H1 (cell line): ENCODE measurements at regions not wholly inside any gene's neighbourhood (a gene's known extent, or its start where the extent isn't known, plus 50 kb on each side); places are given as distances from the start of the nearest gene placed in this dataset.

ENCODE experiments used
- CTCF ChIA-PET: fragments of 300-600 bp; sonication (Branson Sonifier 250); formaldehyde crosslinking; loops from one replicate; lab custom pipeline; 2021; ENCODE audit not compliant: partially characterized antibody; lab: Charles Lee
- POLR2A ChIA-PET: fragments of 300-600 bp; sonication (Branson Sonifier 250); formaldehyde crosslinking; loops from one replicate; lab custom pipeline; 2021; ENCODE audit warnings: inconsistent platforms; ENCODE audit not compliant: partially characterized antibody; lab: Charles Lee
- DNase-seq, 2 experiments: peaks; one replicate each; pipeline versions ENCODE4 v3.0.0 to v3.0.0-alpha.2; 2010 to 2022; ENCODE audit warnings: low spot score in 2 of 2, low read depth in 1 of 2, mixed read lengths in 1 of 2
- FAIRE-seq: peaks from 2 replicates; lab custom pipeline; 2011; peaks lifted over from hg19 to GRCh38; lab: Jason Lieb, UNC
- H2AFZ ChIP-seq: 2 replicates; pipeline ENCODE4 v1.8.1; 2012; ENCODE audit warnings: low read length, inconsistent platforms
- H2AK5ac ChIP-seq: 2 replicates; pipeline ENCODE4 v1.6.1; 2013; ENCODE audit warnings: low read depth, low read length
- H2BK120ac ChIP-seq: replicated peaks from 2 replicates; pipeline ENCODE3; 2013; ENCODE audit warnings: low read depth, low read length, inconsistent platforms
- H2BK12ac ChIP-seq: 2 replicates; pipeline ENCODE4 v1.6.1; 2013; ENCODE audit warnings: low read depth, low read length
- H2BK15ac ChIP-seq: 2 replicates; pipeline ENCODE4 v1.6.1; 2013; ENCODE audit warnings: low read length
- H2BK20ac ChIP-seq: 2 replicates; pipeline ENCODE4 v1.6.1; 2013; ENCODE audit warnings: low read length
- H2BK5ac ChIP-seq: 2 replicates; pipeline ENCODE4 v1.6.1; 2013; ENCODE audit warnings: low read depth, low read length
- H3K14ac ChIP-seq: 2 replicates; pipeline ENCODE4 v1.6.1; 2013; ENCODE audit warnings: inconsistent platforms; ENCODE audit not compliant: insufficient read length
- H3K18ac ChIP-seq: 2 replicates; pipeline ENCODE4 v1.6.1; 2013; ENCODE audit warnings: low read length; ENCODE audit errors: extremely low read depth
- H3K23ac ChIP-seq: 2 replicates; pipeline ENCODE4 v1.6.1; 2013; ENCODE audit warnings: inconsistent platforms; ENCODE audit not compliant: insufficient read length
- H3K23me2 ChIP-seq: 2 replicates; pipeline ENCODE4 v1.6.1; 2013; ENCODE audit warnings: low read depth, low read length
- H3K27ac ChIP-seq: 2 replicates; pipeline ENCODE4 v1.6.1; 2011; ENCODE audit warnings: low read depth, low read length, inconsistent platforms
- H3K27me3 ChIP-seq, 4 experiments: replicated peaks in 1 of 4; 1 replicate in 1 of 4; 2 replicates in 3 of 4; pipeline versions ENCODE4 v1.6.1 to v1.8.1; 2011 to 2013; ENCODE audit warnings: low read length in 3 of 4, mild to moderate bottlenecking in 3 of 4, inconsistent platforms in 2 of 4, mixed read lengths in 2 of 4, moderate library complexity in 1 of 4; ENCODE audit not compliant: control insufficient read depth in 3 of 4, insufficient read depth in 3 of 4; ENCODE audit errors: extremely low read depth in 1 of 4
- H3K36me3 ChIP-seq, 4 experiments: 2 replicates each; pipeline versions ENCODE4 v1.6.1 to v1.8.1; 2011 to 2013; ENCODE audit warnings: mild to moderate bottlenecking in 4 of 4, low read length in 3 of 4, moderate library complexity in 2 of 4, control low read depth in 1 of 4, inconsistent platforms in 1 of 4; ENCODE audit not compliant: insufficient read depth in 4 of 4, control insufficient read depth in 2 of 4
- H3K4ac ChIP-seq: replicated peaks from 2 replicates; pipeline ENCODE3; 2013; ENCODE audit warnings: low read length, low read depth, mixed read lengths, inconsistent platforms; ENCODE audit not compliant: insufficient read length
- H3K4me1 ChIP-seq, 4 experiments: replicated peaks in 1 of 4; 1 replicate in 1 of 4; 2 replicates in 3 of 4; pipeline versions ENCODE4 v1.6.1 to v1.8.1; 2011 to 2013; ENCODE audit warnings: low read length in 3 of 4, inconsistent platforms in 2 of 4, mixed read lengths in 1 of 4; ENCODE audit not compliant: insufficient read depth in 4 of 4, control insufficient read depth in 3 of 4
- H3K4me2 ChIP-seq, 2 experiments: 2 replicates each; pipeline versions ENCODE4 v1.6.1 to v1.8.1; 2011 to 2013; ENCODE audit warnings: low read depth in 2 of 2, low read length in 2 of 2, control low read depth in 1 of 2, inconsistent platforms in 1 of 2, mild to moderate bottlenecking in 1 of 2; ENCODE audit not compliant: insufficient read depth in 1 of 2
- H3K4me3 ChIP-seq, 4 experiments: fragments of 200-600, 300-600 bp in 1 of 4; sonication (generic), shearing (Covaris generic), sonication (Bioruptor Twin) in 1 of 4; 2 replicates each; pipeline versions ENCODE4 v1.5.1 to v1.8.1; 2011 to 2016; ENCODE audit warnings: low read length in 4 of 4, low read depth in 3 of 4, control low read depth in 2 of 4, inconsistent platforms in 2 of 4, mild to moderate bottlenecking in 2 of 4, mixed read lengths in 1 of 4, moderate library complexity in 1 of 4; ENCODE audit not compliant: insufficient read depth in 2 of 4; ENCODE audit errors: extremely low read depth in 1 of 4
- H3K56ac ChIP-seq: replicated peaks from 2 replicates; pipeline ENCODE3; 2013; ENCODE audit warnings: low read depth, mild to moderate bottlenecking, mixed read lengths, low read length, inconsistent platforms; ENCODE audit not compliant: insufficient read length
- H3K79me1 ChIP-seq: 2 replicates; pipeline ENCODE4 v1.6.1; 2013; ENCODE audit warnings: low read depth, low read length, control low read depth
- H3K79me2 ChIP-seq, 2 experiments: 2 replicates each; pipeline versions ENCODE4 v1.6.1 to v1.8.1; 2012 to 2013; ENCODE audit warnings: low read length in 2 of 2, mild to moderate bottlenecking in 2 of 2, inconsistent platforms in 1 of 2; ENCODE audit not compliant: insufficient read depth in 2 of 2, control insufficient read depth in 1 of 2
- H3K9ac ChIP-seq, 4 experiments: replicated peaks in 1 of 4; 1 replicate in 1 of 4; 2 replicates in 3 of 4; pipeline versions ENCODE4 v1.6.1 to v1.8.1; 2011 to 2013; ENCODE audit warnings: low read depth in 3 of 4, low read length in 3 of 4, control low read depth in 2 of 4, mild to moderate bottlenecking in 2 of 4, moderate library complexity in 2 of 4, inconsistent platforms in 1 of 4; ENCODE audit errors: extremely low read depth in 1 of 4
- H3K9me3 ChIP-seq, 2 experiments: 2 replicates each; pipeline versions ENCODE4 v1.6.1 to v1.8.1; 2012 to 2013; ENCODE audit warnings: mild to moderate bottlenecking in 2 of 2, moderate library complexity in 2 of 2, control low read depth in 1 of 2, inconsistent platforms in 1 of 2, low read depth in 1 of 2, low read length in 1 of 2, mixed read lengths in 1 of 2; ENCODE audit not compliant: insufficient read depth in 2 of 2
- H4K20me1 ChIP-seq, 2 experiments: replicated peaks in 1 of 2; 2 replicates each; pipeline versions ENCODE3 to v1.8.1; 2011 to 2013; ENCODE audit warnings: inconsistent platforms in 2 of 2, low read length in 2 of 2, mild to moderate bottlenecking in 1 of 2; ENCODE audit not compliant: insufficient read depth in 2 of 2, control insufficient read depth in 1 of 2
- H4K5ac ChIP-seq: 2 replicates; pipeline ENCODE4 v1.6.1; 2013; ENCODE audit warnings: low read length, low read depth, mixed read lengths, inconsistent platforms; ENCODE audit not compliant: insufficient read length
- H4K8ac ChIP-seq: 2 replicates; pipeline ENCODE4 v1.8.0; 2013; ENCODE audit warnings: mild to moderate bottlenecking, moderate library complexity, low read length, inconsistent platforms; ENCODE audit not compliant: insufficient read depth; ENCODE audit errors: extremely low read depth
- H4K91ac ChIP-seq: replicated peaks from 2 replicates; pipeline ENCODE3; 2013; ENCODE audit warnings: low read length, mixed read lengths, inconsistent platforms; ENCODE audit not compliant: insufficient read length
- ASH2L ChIP-seq: fragments of 200-600, 300-600 bp; sonication (generic); IDR thresholded peaks from one replicate; pipeline ENCODE4 v1.7.1; 2017; ENCODE audit warnings: low read length
- BCL11A ChIP-seq, 2 experiments: IDR thresholded peaks; one replicate each; pipeline ENCODE4 v1.6.1; 2011; ENCODE audit warnings: low read depth in 2 of 2, low read length in 2 of 2, mild to moderate bottlenecking in 2 of 2
- CEBPB ChIP-seq: IDR thresholded peaks from 2 replicates; pipeline ENCODE4 v1.6.1; 2012; ENCODE audit warnings: low read depth, low read length
- CTBP2 ChIP-seq: IDR thresholded peaks from 2 replicates; pipeline ENCODE4 v1.7.0; 2011; ENCODE audit warnings: borderline replicate concordance, mild to moderate bottlenecking, moderate library complexity, mixed read lengths, low read length; ENCODE audit not compliant: insufficient read depth, insufficient read length
- POLR2AphosphoS5 ChIP-seq: IDR thresholded peaks from 2 replicates; pipeline ENCODE4 v1.6.1; 2011; ENCODE audit warnings: low read depth, low read length
- POU5F1 ChIP-seq: IDR thresholded peaks from 2 replicates; pipeline ENCODE4 v1.6.1; 2011; ENCODE audit warnings: low read depth, mild to moderate bottlenecking, low read length, moderate library complexity
- RAD21 ChIP-seq, 2 experiments: IDR thresholded peaks in 1 of 2; conservative IDR thresholded peaks in 1 of 2; 2 replicates each; pipeline ENCODE4 v1.6.1; 2011; ENCODE audit warnings: low read depth in 2 of 2, low read length in 2 of 2, improper control_type of control experiment in 1 of 2, inconsistent platforms in 1 of 2, mild to moderate bottlenecking in 1 of 2, moderate library complexity in 1 of 2
- SIRT6 ChIP-seq: IDR thresholded peaks from one replicate; pipeline ENCODE4 v1.7.1; 2012; ENCODE audit warnings: low read length, inconsistent platforms
- SP2 ChIP-seq: IDR thresholded peaks from 2 replicates; pipeline ENCODE4 v1.6.1; 2012; ENCODE audit warnings: mild to moderate bottlenecking, low read length, inconsistent platforms
- SP4 ChIP-seq: IDR thresholded peaks from 2 replicates; pipeline ENCODE4 v1.6.1; 2012; ENCODE audit warnings: low read length, inconsistent platforms
- SRF ChIP-seq: IDR thresholded peaks from 2 replicates; pipeline ENCODE4 v1.6.1; 2011; ENCODE audit warnings: mild to moderate bottlenecking, low read depth, low read length, moderate library complexity
- WGBS, 2 experiments: shearing (Covaris generic) in 1 of 2; methylation state at CpG; one replicate each; pipeline versions ENCODE4 v1.1.6 to v1.1.7; 2013 to 2015; ENCODE audit warnings: low lambda C conversion rate in 2 of 2, mixed read lengths in 2 of 2, inconsistent platforms in 1 of 2, low coverage in 1 of 2, missing lambda C conversion rate in 1 of 2; ENCODE audit not compliant: insufficient replicate concordance in 2 of 2, insufficient coverage in 1 of 2, insufficient read length in 1 of 2; ENCODE audit errors: extremely low coverage in 1 of 2, missing lambda C conversion rate in 1 of 2; 5-methylcytosine and 5-hydroxymethylcytosine counted together

- 96% methylated on average over 3 of the region's 3 CpGs; no CpG with 5 or more reads in 1 of the 2 experiments for WGBS, 2 experiments
Observed at GRCh38 chr3:102224171-102224570, 210.6 kb upstream of the ZPLD1 start.

More at GRCh38 chr3:102224171-102224570, 210.6 kb upstream of the ZPLD1 start:
- no peak overlapping the region for H4K91ac ChIP-seq
- no peak overlapping the region for H2BK20ac ChIP-seq
- no peak overlapping the region for H3K4me2 ChIP-seq
- no peak overlapping the region for H3K27ac ChIP-seq
- no peaks in the 10 kb centered on the region for H3K79me2 ChIP-seq
- no peak overlapping the region for H4K8ac ChIP-seq
- no peak overlapping the region for H3K4me3 ChIP-seq
- H3K79me1 ChIP-seq, result no peaks in the 10 kb centered on the region
- H3K4ac ChIP-seq, result no peak overlapping the region
- no peak overlapping the region for H2AFZ ChIP-seq
- H2BK12ac ChIP-seq, result no peak overlapping the region
- H3K36me3 ChIP-seq, result no peaks in the 10 kb centered on the region
- H3K9me3 ChIP-seq, result no peaks in the 10 kb centered on the region
- no peak overlapping the region for H2BK120ac ChIP-seq
- H3K9ac ChIP-seq, result no peak overlapping the region
- no peak overlapping the region for H2AK5ac ChIP-seq
- H3K23me2 ChIP-seq, result no peaks in the 10 kb centered on the region
- H3K27me3 ChIP-seq, result no peaks in the 10 kb centered on the region
- no peak overlapping the region for H3K23ac ChIP-seq
- ChIA-PET CTCF (interaction anchor here (1.0 to 10.4 kb wide), 10 partner anchors 41 to 421 kb away, joined by 3 to 174 read pairs (median 4); no protein-coding TSS in a partner anchor), POLR2A (no interaction called here)
- no peak overlapping the region for H2BK15ac ChIP-seq
- no peak overlapping the region for H3K56ac ChIP-seq
- no peaks in the 10 kb centered on the region for H4K20me1 ChIP-seq
- H3K14ac ChIP-seq, result no peak overlapping the region
- DNase-seq (no peak), FAIRE-seq (no peak)
- no peak overlapping the region for H2BK5ac ChIP-seq
- H4K5ac ChIP-seq, result no peak overlapping the region
- H3K18ac ChIP-seq, result no peak overlapping the region
- TF ChIP-seq SP4 (no peak), ASH2L (no peak), RAD21 (IDR thresholded peaks at IDR 0.05 in 1 of 2, conservative IDR thresholded peaks at IDR 0.05 in 1 of 2; ENCODE audit: low read depth in 2 of 2, low read length in 2 of 2) (no peak), SIRT6 (no peak), SRF (no peak), POLR2AphosphoS5 (no peak), CTBP2 (no peak), POU5F1 (no peak), CEBPB (no peak), BCL11A (IDR thresholded peaks at IDR 0.05; ENCODE audit: low read depth in 2 of 2, low read length in 2 of 2) (no peak), SP2 (no peak)
- no peaks in the 10 kb centered on the region for H3K4me1 ChIP-seq
